HL-60 (cell line): ENCODE measurements at regions not wholly inside any gene's neighbourhood (a gene's known extent, or its start where the extent isn't known, plus 50 kb on each side); places are given as distances from the start of the nearest gene placed in this dataset.

Experiments used
- DNase-seq, 2 experiments: peaks; one replicate each; pipeline ENCODE4 v3.0.0-alpha.2; 2010 to 2020; ENCODE audit warnings: low read depth in 1 of 2, low spot score in 1 of 2
- H3K27ac ChIP-seq: fragments of 250-450 bp; sonication (Bioruptor Pico); replicated peaks from 2 replicates; pipeline ENCODE4 v1.5.1; 2020; ENCODE audit warnings: mild to moderate bottlenecking, moderate library complexity
- H3K27me3 ChIP-seq: fragments of 250-450 bp; sonication (Bioruptor Pico); 2 replicates; pipeline ENCODE4 v1.5.1; 2021; ENCODE audit warnings: mild to moderate bottlenecking, moderate library complexity; ENCODE audit not compliant: insufficient read depth, poor library complexity, severe bottlenecking
- H3K4me3 ChIP-seq: replicated peaks from 2 replicates; pipeline ENCODE4 v1.5.1; 2011; ENCODE audit warnings: mild to moderate bottlenecking, control low read depth, low read length; ENCODE audit not compliant: insufficient read depth
- GABPA ChIP-seq: IDR thresholded peaks from 2 replicates; pipeline ENCODE4 v1.6.1; 2012; ENCODE audit warnings: low read depth
- POLR2AphosphoS5 ChIP-seq: IDR thresholded peaks from 2 replicates; pipeline ENCODE4 v1.6.1; 2012; ENCODE audit warnings: low read depth
- SPI1 ChIP-seq: IDR thresholded peaks from 2 replicates; pipeline ENCODE4 v1.6.1; 2012; ENCODE audit warnings: low read depth, mild to moderate bottlenecking, borderline replicate concordance
- TF ChIP-seq, protein P1 (sequence below): IDR thresholded peaks from 2 replicates; pipeline ENCODE4 v1.6.1; 2012; ENCODE audit warnings: low read depth; ENCODE audit not compliant: insufficient replicate concordance
- TF ChIP-seq, protein P2 (sequence below): IDR thresholded peaks from one replicate; pipeline ENCODE4 v1.5.1; 2011; ENCODE audit warnings: low read length, control low read depth, inconsistent platforms; ENCODE audit not compliant: insufficient read depth

DNA sequence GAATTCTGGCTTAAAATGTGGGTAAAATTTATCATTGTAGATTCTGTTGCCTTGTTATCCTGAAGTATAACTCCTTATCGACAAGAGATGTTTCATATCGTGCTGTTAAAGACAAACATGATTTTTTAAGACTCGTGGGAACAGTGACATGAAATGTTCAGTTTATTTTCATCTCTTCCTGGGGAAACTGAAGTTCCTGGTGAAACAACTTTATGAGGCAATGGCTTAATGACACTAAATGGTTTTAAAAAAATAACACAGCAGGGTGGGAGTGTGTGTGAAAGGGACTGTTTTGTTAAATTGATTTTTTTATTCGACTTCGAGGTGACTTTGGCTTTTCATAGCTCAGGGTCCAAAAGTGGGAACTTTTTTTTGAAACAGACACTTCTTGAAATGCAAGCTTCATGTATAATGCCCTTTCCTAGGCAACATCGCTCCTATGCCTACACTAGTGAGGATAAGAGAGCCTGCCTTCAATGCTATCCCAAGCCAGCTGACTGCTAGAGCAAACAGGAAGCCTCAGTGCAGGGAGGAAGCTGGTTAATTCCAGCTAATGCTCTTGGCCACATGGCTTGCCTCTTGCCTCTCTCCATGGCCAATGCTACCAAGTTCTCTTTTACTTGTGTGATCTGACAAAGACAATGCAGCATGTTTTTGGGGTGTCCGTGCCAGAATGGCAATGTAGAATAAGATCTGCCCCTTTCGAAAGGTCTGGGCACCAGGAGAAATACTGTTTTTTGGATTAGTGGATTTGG lies 57.8 kb downstream of the PABIR2 start:
- Histone ChIP-seq H3K4me3 (no peak overlapping the region), H3K27me3 (no peaks in the 10 kb centered on the region), H3K27ac (no peak overlapping the region)
- TF ChIP-seq, protein P1, sequence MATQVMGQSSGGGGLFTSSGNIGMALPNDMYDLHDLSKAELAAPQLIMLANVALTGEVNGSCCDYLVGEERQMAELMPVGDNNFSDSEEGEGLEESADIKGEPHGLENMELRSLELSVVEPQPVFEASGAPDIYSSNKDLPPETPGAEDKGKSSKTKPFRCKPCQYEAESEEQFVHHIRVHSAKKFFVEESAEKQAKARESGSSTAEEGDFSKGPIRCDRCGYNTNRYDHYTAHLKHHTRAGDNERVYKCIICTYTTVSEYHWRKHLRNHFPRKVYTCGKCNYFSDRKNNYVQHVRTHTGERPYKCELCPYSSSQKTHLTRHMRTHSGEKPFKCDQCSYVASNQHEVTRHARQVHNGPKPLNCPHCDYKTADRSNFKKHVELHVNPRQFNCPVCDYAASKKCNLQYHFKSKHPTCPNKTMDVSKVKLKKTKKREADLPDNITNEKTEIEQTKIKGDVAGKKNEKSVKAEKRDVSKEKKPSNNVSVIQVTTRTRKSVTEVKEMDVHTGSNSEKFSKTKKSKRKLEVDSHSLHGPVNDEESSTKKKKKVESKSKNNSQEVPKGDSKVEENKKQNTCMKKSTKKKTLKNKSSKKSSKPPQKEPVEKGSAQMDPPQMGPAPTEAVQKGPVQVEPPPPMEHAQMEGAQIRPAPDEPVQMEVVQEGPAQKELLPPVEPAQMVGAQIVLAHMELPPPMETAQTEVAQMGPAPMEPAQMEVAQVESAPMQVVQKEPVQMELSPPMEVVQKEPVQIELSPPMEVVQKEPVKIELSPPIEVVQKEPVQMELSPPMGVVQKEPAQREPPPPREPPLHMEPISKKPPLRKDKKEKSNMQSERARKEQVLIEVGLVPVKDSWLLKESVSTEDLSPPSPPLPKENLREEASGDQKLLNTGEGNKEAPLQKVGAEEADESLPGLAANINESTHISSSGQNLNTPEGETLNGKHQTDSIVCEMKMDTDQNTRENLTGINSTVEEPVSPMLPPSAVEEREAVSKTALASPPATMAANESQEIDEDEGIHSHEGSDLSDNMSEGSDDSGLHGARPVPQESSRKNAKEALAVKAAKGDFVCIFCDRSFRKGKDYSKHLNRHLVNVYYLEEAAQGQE = no peak
- TF ChIP-seq, protein P2, sequence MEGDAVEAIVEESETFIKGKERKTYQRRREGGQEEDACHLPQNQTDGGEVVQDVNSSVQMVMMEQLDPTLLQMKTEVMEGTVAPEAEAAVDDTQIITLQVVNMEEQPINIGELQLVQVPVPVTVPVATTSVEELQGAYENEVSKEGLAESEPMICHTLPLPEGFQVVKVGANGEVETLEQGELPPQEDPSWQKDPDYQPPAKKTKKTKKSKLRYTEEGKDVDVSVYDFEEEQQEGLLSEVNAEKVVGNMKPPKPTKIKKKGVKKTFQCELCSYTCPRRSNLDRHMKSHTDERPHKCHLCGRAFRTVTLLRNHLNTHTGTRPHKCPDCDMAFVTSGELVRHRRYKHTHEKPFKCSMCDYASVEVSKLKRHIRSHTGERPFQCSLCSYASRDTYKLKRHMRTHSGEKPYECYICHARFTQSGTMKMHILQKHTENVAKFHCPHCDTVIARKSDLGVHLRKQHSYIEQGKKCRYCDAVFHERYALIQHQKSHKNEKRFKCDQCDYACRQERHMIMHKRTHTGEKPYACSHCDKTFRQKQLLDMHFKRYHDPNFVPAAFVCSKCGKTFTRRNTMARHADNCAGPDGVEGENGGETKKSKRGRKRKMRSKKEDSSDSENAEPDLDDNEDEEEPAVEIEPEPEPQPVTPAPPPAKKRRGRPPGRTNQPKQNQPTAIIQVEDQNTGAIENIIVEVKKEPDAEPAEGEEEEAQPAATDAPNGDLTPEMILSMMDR = no peak
- TF ChIP-seq GABPA (no peak), SPI1 (no peak; the same call in 1 of the 2 replicates), POLR2AphosphoS5 (no peak)
- DNase-seq = no peak

DNA sequence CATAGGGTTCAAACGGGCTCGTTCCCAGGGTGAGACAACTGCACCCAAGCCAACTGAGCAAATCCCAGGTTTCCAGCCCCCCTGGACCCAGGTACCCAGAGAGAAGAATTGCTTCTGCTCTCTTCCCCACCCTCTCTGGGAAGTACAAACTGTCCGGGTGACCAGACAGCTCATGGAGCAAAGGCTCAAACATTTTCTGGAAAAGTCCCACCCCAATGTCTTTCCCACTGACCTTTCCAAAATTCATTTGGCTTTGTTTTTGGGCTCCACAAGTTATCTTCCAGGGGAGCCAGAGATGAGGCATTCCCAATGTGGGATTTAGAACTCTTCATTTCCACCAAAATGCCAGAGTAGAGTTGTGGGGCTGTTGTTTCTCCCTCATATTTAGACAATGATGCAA lies 58.6 kb downstream of the PABIR2 start:
- Histone ChIP-seq H3K27ac (no peak overlapping the region), H3K27me3 (no peaks in the 10 kb centered on the region), H3K4me3 (no peak overlapping the region)
- no peak for TF ChIP-seq POLR2AphosphoS5
- TF ChIP-seq, protein P2 = no peak
- TF ChIP-seq GABPA = no peak
- TF ChIP-seq, protein P1 = no peak
- TF ChIP-seq SPI1 = no peak
- DNase-seq = no peak

DNA sequence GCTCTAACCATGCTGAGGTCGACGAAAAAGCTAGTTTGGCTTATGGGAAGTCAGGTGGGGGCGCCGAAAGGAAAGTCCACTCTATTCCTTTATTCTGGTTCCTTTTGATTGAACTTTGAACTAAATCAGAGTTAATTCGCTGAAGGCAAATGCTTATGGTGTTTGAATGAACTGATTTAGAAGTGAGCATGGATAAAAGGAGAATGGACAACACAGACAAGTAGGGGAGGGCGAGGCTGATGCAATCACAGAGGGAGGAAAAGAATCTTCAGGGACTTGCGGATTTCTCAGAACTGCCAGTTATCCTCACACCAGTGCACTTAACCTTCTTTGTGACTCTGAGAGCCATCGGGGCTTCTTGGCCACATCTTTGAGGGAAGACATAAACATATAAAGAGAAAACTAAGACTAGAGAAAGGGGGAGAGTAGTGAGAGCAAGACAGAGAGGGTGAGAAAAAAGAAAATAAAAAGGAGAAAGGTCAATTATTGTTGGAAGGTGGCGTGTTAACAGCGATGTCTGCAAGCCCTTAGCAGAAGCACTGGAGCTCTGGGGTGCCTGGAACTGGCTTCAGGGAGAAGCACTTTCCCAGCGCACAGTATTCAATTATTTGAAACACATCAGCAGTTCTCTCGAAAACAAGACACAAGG lies 59.2 kb downstream of the PABIR2 start:
- no peak for TF ChIP-seq POLR2AphosphoS5
- no peak for TF ChIP-seq SPI1
- TF ChIP-seq, protein P1 = no peak
- TF ChIP-seq, protein P2 = no peak
- no peak for TF ChIP-seq GABPA
- H3K27me3 ChIP-seq = no peaks in the 10 kb centered on the region
- H3K27ac ChIP-seq = no peak overlapping the region
- no peak overlapping the region for H3K4me3 ChIP-seq
- DNase-seq = no peak
